Activated CD4-positive, alpha-beta memory T cell treated with anti-CD3 and anti-CD28 coated beads for 36 hours (primary cell): ENCODE measurements at regions not wholly inside any gene's neighbourhood (a gene's known extent, or its start where the extent isn't known, plus 50 kb on each side); places are given as distances from the start of the nearest gene placed in this dataset.

ENCODE experiments used
- CTCF ChIA-PET: fragments of 350-600 bp; sonication (Branson Sonifier 250); formaldehyde crosslinking; loops from one replicate; lab custom pipeline; 2021; ENCODE audit warnings: antibody characterized with exemption, inconsistent platforms; lab: Charles Lee
- POLR2A ChIA-PET: fragments of 350-600 bp; sonication (Branson Sonifier 250); formaldehyde crosslinking; loops from one replicate; lab custom pipeline; 2021; ENCODE audit warnings: antibody characterized with exemption; lab: Charles Lee
- DNase-seq: peaks from one replicate; pipeline ENCODE4 v3.0.0-alpha.2; 2020
- H3K27ac Mint-ChIP-seq: one replicate; pipeline ENCODE4 v1.8.0; 2021; ENCODE audit warnings: mixed read lengths
- H3K27me3 Mint-ChIP-seq: one replicate; pipeline ENCODE4 v1.8.0; 2021; ENCODE audit warnings: mixed read lengths
- H3K36me3 Mint-ChIP-seq: one replicate; pipeline ENCODE4 v1.8.0; 2021; ENCODE audit warnings: mixed read lengths
- H3K4me1 Mint-ChIP-seq: one replicate; pipeline ENCODE4 v1.8.0; 2021; ENCODE audit warnings: low read depth, mixed read lengths
- H3K4me3 Mint-ChIP-seq: one replicate; pipeline ENCODE4 v1.8.0; 2021; ENCODE audit warnings: mild to moderate bottlenecking, mixed read lengths
- H3K9me3 Mint-ChIP-seq: one replicate; pipeline ENCODE4 v1.8.0; 2021; ENCODE audit warnings: mixed read lengths
- intact Hi-C: fragments of 100-400 bp; cut with micrococcal nuclease; formaldehyde crosslinking; loops from one replicate; pipeline ENCODE4 v1.15.1; 2023

GRCh38 chr22:49213731-49214352, 613.8 kb downstream of the BRD1 start:
- Mint-ChIP-seq H3K4me1 (no peaks in the 10 kb centered on the region), H3K27ac (no peak overlapping the region), H3K9me3 (peaks cover 14% of the 10 kb centered on the region), H3K27me3 (peaks cover 18% of the 10 kb centered on the region), H3K4me3 (no peak overlapping the region), H3K36me3 (peaks cover 5% of the 10 kb centered on the region)
- CTCF ChIA-PET, result no interaction called here
- DNase-seq, result no peak
- POLR2A ChIA-PET, result no interaction called here
- intact Hi-C loops, result no loop called here

- no peak for DNase-seq
- Mint-ChIP-seq H3K9me3 (peaks cover 2% of the 10 kb centered on the region), H3K4me3 (no peak overlapping the region), H3K27ac (no peak overlapping the region), H3K36me3 (no peaks in the 10 kb centered on the region), H3K27me3 (peaks cover 7% of the 10 kb centered on the region), H3K4me1 (no peaks in the 10 kb centered on the region)
- ChIA-PET POLR2A (no interaction called here), CTCF (no interaction called here)
- intact Hi-C loops, result no loop called here
These were observed 615.2 kb downstream of the BRD1 start for GRCh38 chr22:49212466-49212865.

- Mint-ChIP-seq H3K27me3 (peaks cover 7% of the 10 kb centered on the region), H3K36me3 (no peaks in the 10 kb centered on the region), H3K9me3 (no peaks in the 10 kb centered on the region), H3K4me3 (no peak overlapping the region), H3K4me1 (no peaks in the 10 kb centered on the region), H3K27ac (no peak overlapping the region)
- POLR2A ChIA-PET, result no interaction called here
- CTCF ChIA-PET, result no interaction called here
- DNase-seq, result no peak
- intact Hi-C loops, result no loop called here
These were observed 615.7 kb downstream of the BRD1 start for GRCh38 chr22:49212002-49212401.

GRCh38 chr22:49211176-49211575, 616.5 kb downstream of the BRD1 start:
- no peak for DNase-seq
- H3K4me1 Mint-ChIP-seq, result no peaks in the 10 kb centered on the region
- ChIA-PET POLR2A (no interaction called here), CTCF (no interaction called here)
- no peak overlapping the region for H3K4me3 Mint-ChIP-seq
- peaks cover 10% of the 10 kb centered on the region for H3K27me3 Mint-ChIP-seq
- no peaks in the 10 kb centered on the region for H3K9me3 Mint-ChIP-seq
- H3K36me3 Mint-ChIP-seq, result no peaks in the 10 kb centered on the region
- H3K27ac Mint-ChIP-seq, result no peak overlapping the region
- intact Hi-C loops, result no loop called here

- CTCF ChIA-PET, result no interaction called here
- no peak overlapping the region for H3K27ac Mint-ChIP-seq
- H3K27me3 Mint-ChIP-seq, result peaks cover 10% of the 10 kb centered on the region
- no peaks in the 10 kb centered on the region for H3K36me3 Mint-ChIP-seq
- intact Hi-C loops, result no loop called here
- POLR2A ChIA-PET, result no interaction called here
- no peak overlapping the region for H3K4me3 Mint-ChIP-seq
- H3K4me1 Mint-ChIP-seq, result no peaks in the 10 kb centered on the region
- H3K9me3 Mint-ChIP-seq, result no peaks in the 10 kb centered on the region
- no peak for DNase-seq
These were observed 617.1 kb downstream of the BRD1 start for GRCh38 chr22:49210606-49211005.

- Mint-ChIP-seq H3K27me3 (peaks cover 12% of the 10 kb centered on the region), H3K9me3 (no peaks in the 10 kb centered on the region), H3K36me3 (no peaks in the 10 kb centered on the region), H3K4me3 (no peak overlapping the region), H3K4me1 (no peaks in the 10 kb centered on the region), H3K27ac (no peak overlapping the region)
- intact Hi-C loops, result no loop called here
- POLR2A ChIA-PET, result no interaction called here
- no peak for DNase-seq
- CTCF ChIA-PET, result no interaction called here
These were observed 618.0 kb downstream of the BRD1 start for GRCh38 chr22:49209452-49210195.

- CTCF ChIA-PET, result no interaction called here
- POLR2A ChIA-PET, result no interaction called here
- Mint-ChIP-seq H3K9me3 (no peaks in the 10 kb centered on the region), H3K4me3 (no peak overlapping the region), H3K27me3 (peaks cover 8% of the 10 kb centered on the region), H3K36me3 (no peaks in the 10 kb centered on the region), H3K4me1 (no peaks in the 10 kb centered on the region), H3K27ac (no peak overlapping the region)
- intact Hi-C loops, result no loop called here
- no peak for DNase-seq
These were observed 618.9 kb downstream of the BRD1 start for GRCh38 chr22:49208768-49209252.

GRCh38 chr22:49208004-49208402, 619.7 kb downstream of the BRD1 start:
- intact Hi-C loops, result no loop called here
- POLR2A ChIA-PET, result no interaction called here
- no peak for DNase-seq
- no peaks in the 10 kb centered on the region for H3K36me3 Mint-ChIP-seq
- no peaks in the 10 kb centered on the region for H3K9me3 Mint-ChIP-seq
- no peak overlapping the region for H3K4me3 Mint-ChIP-seq
- H3K27me3 Mint-ChIP-seq, result peaks cover 11% of the 10 kb centered on the region
- no peaks in the 10 kb centered on the region for H3K4me1 Mint-ChIP-seq
- H3K27ac Mint-ChIP-seq, result no peak overlapping the region
- CTCF ChIA-PET, result no interaction called here

- intact Hi-C loops, result no loop called here
- ChIA-PET POLR2A (no interaction called here), CTCF (no interaction called here)
- Mint-ChIP-seq H3K27ac (no peak overlapping the region), H3K4me1 (no peaks in the 10 kb centered on the region), H3K4me3 (no peak overlapping the region), H3K36me3 (no peaks in the 10 kb centered on the region), H3K9me3 (no peaks in the 10 kb centered on the region), H3K27me3 (peaks cover 11% of the 10 kb centered on the region)
- DNase-seq, result no peak
These were observed 620.4 kb downstream of the BRD1 start for GRCh38 chr22:49207008-49208003.

GRCh38 chr22:49206281-49206680, 621.4 kb downstream of the BRD1 start:
- intact Hi-C loops, result no loop called here
- ChIA-PET POLR2A (no interaction called here), CTCF (no interaction called here)
- H3K27ac Mint-ChIP-seq, result no peak overlapping the region
- DNase-seq, result no peak
- H3K9me3 Mint-ChIP-seq, result no peaks in the 10 kb centered on the region
- H3K36me3 Mint-ChIP-seq, result no peaks in the 10 kb centered on the region
- no peaks in the 10 kb centered on the region for H3K4me1 Mint-ChIP-seq
- no peak overlapping the region for H3K4me3 Mint-ChIP-seq
- peaks cover 11% of the 10 kb centered on the region for H3K27me3 Mint-ChIP-seq

- Mint-ChIP-seq H3K4me3 (no peak overlapping the region), H3K36me3 (no peaks in the 10 kb centered on the region), H3K27me3 (peaks cover 11% of the 10 kb centered on the region), H3K9me3 (no peaks in the 10 kb centered on the region), H3K4me1 (no peaks in the 10 kb centered on the region), H3K27ac (no peak overlapping the region)
- intact Hi-C loops, result no loop called here
- POLR2A ChIA-PET, result no interaction called here
- no peak for DNase-seq
- CTCF ChIA-PET, result no interaction called here
These were observed 622.2 kb downstream of the BRD1 start for GRCh38 chr22:49205483-49205800.
